ENCODE measurements at regions not wholly inside any gene's neighbourhood (a gene's known extent, or its start where the extent isn't known, plus 50 kb on each side); places are given as distances from the start of the nearest gene placed in this dataset.
"Not testable (repeated sequence)": the region's sequence is repeated elsewhere in the genome, so short reads cannot be mapped to it uniquely, and the experiment has no call there.

DNA sequence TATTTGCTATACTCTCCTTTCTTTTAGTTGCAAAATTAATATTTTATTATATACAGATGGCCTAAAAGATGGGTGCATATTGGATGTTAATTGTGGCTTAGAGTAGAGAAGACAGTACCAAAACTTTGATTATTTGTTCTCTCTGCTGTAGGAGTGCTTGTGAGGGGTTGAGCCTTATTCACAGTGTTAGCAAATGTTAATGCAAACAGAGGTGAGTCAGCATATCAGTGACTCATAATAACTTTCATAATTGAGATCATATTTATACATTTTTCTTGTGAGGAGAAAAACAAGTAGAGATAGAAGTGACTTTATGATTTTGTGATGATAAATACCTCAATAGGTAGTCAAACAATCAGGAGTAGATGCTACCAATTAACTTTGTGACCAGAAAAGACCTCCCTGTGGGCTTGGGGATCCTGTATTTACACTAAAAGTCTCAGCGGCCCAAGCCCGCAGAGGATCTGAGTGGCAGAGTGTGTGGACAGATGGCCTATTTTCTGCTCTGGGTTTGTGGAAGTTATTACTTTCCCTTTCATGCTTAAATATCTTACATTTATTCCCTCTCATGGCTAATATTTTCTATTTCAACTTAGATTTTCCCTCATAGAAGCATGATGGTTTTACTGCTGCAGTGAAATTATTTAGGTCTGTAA, 226.5 kb downstream of the TAF11L14 start (continued):
- TF ChIP-seq ATF2 (IDR thresholded peaks at IDR 0.05; ENCODE audit: low read length): no peak
- TF ChIP-seq CBX5 (IDR thresholded peaks at IDR 0.05; ENCODE audit: low read depth, low read length): no peak
- no peak for TF ChIP-seq RNF2 (IDR thresholded peaks at IDR 0.05; ENCODE audit: borderline replicate concordance, low read depth, low read length, missing control alignments, poor library complexity, severe bottlenecking)
- no peak for TF ChIP-seq SP4 (IDR thresholded peaks at IDR 0.05; ENCODE audit: low read length)
- no peak for TF ChIP-seq KDM4A (IDR thresholded peaks at IDR 0.05; ENCODE audit: low read depth, low read length, severe bottlenecking)
- TF ChIP-seq, protein P1, sequence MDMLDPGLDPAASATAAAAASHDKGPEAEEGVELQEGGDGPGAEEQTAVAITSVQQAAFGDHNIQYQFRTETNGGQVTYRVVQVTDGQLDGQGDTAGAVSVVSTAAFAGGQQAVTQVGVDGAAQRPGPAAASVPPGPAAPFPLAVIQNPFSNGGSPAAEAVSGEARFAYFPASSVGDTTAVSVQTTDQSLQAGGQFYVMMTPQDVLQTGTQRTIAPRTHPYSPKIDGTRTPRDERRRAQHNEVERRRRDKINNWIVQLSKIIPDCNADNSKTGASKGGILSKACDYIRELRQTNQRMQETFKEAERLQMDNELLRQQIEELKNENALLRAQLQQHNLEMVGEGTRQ (IDR thresholded peaks at IDR 0.05; ENCODE audit: low read length): no peak

DNA sequence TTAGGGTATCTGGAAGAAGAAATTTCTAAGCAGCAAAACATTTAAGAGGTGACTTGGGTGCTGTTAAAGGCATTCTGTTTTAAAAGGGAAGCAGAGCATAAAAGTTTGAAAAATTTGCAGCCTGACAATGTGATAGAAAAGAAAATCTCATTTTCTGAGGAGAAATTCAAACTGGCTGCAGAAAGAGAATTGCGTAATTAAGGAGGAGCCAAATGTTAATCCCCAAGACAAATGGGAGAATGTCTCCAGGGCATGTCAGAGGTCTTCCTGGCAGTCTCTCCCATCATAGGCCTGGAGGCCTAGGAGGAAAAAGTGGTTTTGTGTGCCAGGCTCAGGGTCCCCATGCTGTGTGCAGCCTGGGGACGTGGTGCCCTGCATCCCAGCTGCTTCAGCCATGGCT, 230.6 kb downstream of the TAF11L14 start:
- H3K79me1 ChIP-seq (ENCODE audit: low read depth, low read length); H3K36me3 ChIP-seq (ENCODE audit: control insufficient read depth in 2 of 4, insufficient read depth in 4 of 4, low read length in 3 of 4); DNase-seq (ENCODE audit: low read depth in 1 of 2, low spot score in 2 of 2); H4K20me1 ChIP-seq (replicated peaks in 1 of 2; ENCODE audit: control insufficient read depth in 1 of 2, insufficient read depth in 2 of 2, low read length in 2 of 2); H3K9me3 ChIP-seq (ENCODE audit: insufficient read depth in 2 of 2, low read depth in 1 of 2, low read length in 1 of 2); H2BK5ac ChIP-seq (ENCODE audit: low read depth, low read length); H3K23me2 ChIP-seq (ENCODE audit: low read depth, low read length); H3K27ac ChIP-seq (ENCODE audit: low read depth, low read length); H2AK5ac ChIP-seq (ENCODE audit: low read depth, low read length); H2BK12ac ChIP-seq (ENCODE audit: low read depth, low read length); FAIRE-seq; H3K14ac ChIP-seq (ENCODE audit: insufficient read length); H3K79me2 ChIP-seq (ENCODE audit: control insufficient read depth in 1 of 2, insufficient read depth in 2 of 2, low read length in 2 of 2); POLR2A ChIA-PET (ENCODE audit: partially characterized antibody); H3K56ac ChIP-seq (replicated peaks; ENCODE audit: insufficient read length, low read depth, low read length); H3K23ac ChIP-seq (ENCODE audit: insufficient read length); H3K4me2 ChIP-seq (ENCODE audit: insufficient read depth in 1 of 2, low read depth in 2 of 2, low read length in 2 of 2); H2BK15ac ChIP-seq (ENCODE audit: low read length); H2AFZ ChIP-seq (ENCODE audit: low read length); H3K4me1 ChIP-seq (replicated peaks in 1 of 4; ENCODE audit: control insufficient read depth in 3 of 4, insufficient read depth in 4 of 4, low read length in 3 of 4); H3K18ac ChIP-seq (ENCODE audit: extremely low read depth, low read length); H3K4ac ChIP-seq (replicated peaks; ENCODE audit: insufficient read length, low read depth, low read length); H2BK20ac ChIP-seq (ENCODE audit: low read length); H3K4me3 ChIP-seq (ENCODE audit: extremely low read depth in 1 of 4, insufficient read depth in 2 of 4, low read depth in 3 of 4, low read length in 4 of 4); H4K91ac ChIP-seq (replicated peaks; ENCODE audit: insufficient read length, low read length); H3K27me3 ChIP-seq (replicated peaks in 1 of 4; ENCODE audit: control insufficient read depth in 3 of 4, extremely low read depth in 1 of 4, insufficient read depth in 3 of 4, low read length in 3 of 4); H2BK120ac ChIP-seq (replicated peaks; ENCODE audit: low read depth, low read length); H4K8ac ChIP-seq (ENCODE audit: extremely low read depth, insufficient read depth, low read length); CTCF ChIA-PET (ENCODE audit: partially characterized antibody); H4K5ac ChIP-seq (ENCODE audit: insufficient read length, low read depth, low read length); H3K9ac ChIP-seq (replicated peaks in 1 of 4; ENCODE audit: extremely low read depth in 1 of 4, low read depth in 3 of 4, low read length in 3 of 4): not testable (repeated sequence)
- WGBS, 2 experiments (ENCODE audit: extremely low coverage in 1 of 2, insufficient coverage in 1 of 2, insufficient read length in 1 of 2, insufficient replicate concordance in 2 of 2, low coverage in 1 of 2, low lambda C conversion rate in 2 of 2, missing lambda C conversion rate in 1 of 2): 89% methylated on average over 2 of the region's 2 CpGs; no CpG with 5 or more reads in 1 of the 2 experiments

Measured in H1 (cell line).